Peyer's patch (tissue), 4 donors: ENCODE measurements at regions not wholly inside any gene's neighbourhood (a gene's known extent, or its start where the extent isn't known, plus 50 kb on each side); places are given as distances from the start of the nearest gene placed in this dataset.

Source experiments
- DNase-seq, 3 donors: peaks; one replicate each; pipeline ENCODE4 v3.0.0-alpha.2; 2017 to 2019
- H3K27ac ChIP-seq, 4 donors: fragments of 200-600 bp; sonication (generic); one replicate each; pipeline ENCODE4 v1.5.1; 2016 to 2019
- H3K27me3 ChIP-seq, 2 donors: fragments of 200-600 bp; sonication (generic); one replicate each; pipeline ENCODE4 v1.5.1; 2019
- H3K36me3 ChIP-seq, 3 donors: fragments of 200-600 bp; sonication (generic); one replicate each; pipeline ENCODE4 v1.5.1; 2016 to 2019
- H3K4me1 ChIP-seq, 4 donors: fragments of 200-600 bp; sonication (generic); one replicate each; pipeline ENCODE4 v1.5.1; 2016 to 2019
- H3K4me3 ChIP-seq, 4 donors: fragments of 200-600 bp; sonication (generic); 1 replicate in 3 of 4; 2 replicates in 1 of 4; pipeline ENCODE4 v1.5.1; 2016 to 2019; ENCODE audit warnings: mild to moderate bottlenecking in 1 of 4
- H3K9me3 ChIP-seq, 4 donors: fragments of 200-600 bp; sonication (generic); one replicate each; pipeline ENCODE4 v1.5.1; 2016 to 2019; ENCODE audit warnings: mild to moderate bottlenecking in 1 of 4
- CTCF ChIP-seq, 6 experiments: fragments of 450-650 bp in 4 of 6; fragments of 200-600 bp in 2 of 6; sonication (generic) in 1 of 6; IDR thresholded peaks; one replicate each; pipeline ENCODE4 v1.5.1; 2017 to 2019; ENCODE audit warnings: antibody characterized with exemption in 6 of 6, mild to moderate bottlenecking in 3 of 6, moderate library complexity in 1 of 6
- POLR2A ChIP-seq, 2 donors: fragments of 450-650 bp; IDR thresholded peaks; one replicate each; pipeline ENCODE4 v1.5.1; 2017; ENCODE audit warnings: antibody characterized with exemption in 2 of 2, mild to moderate bottlenecking in 2 of 2, moderate library complexity in 2 of 2

GRCh38 chr20:51237278-51237677 is 214.4 kb upstream of the KCNG1 start:
- Histone ChIP-seq H3K9me3 (peaks cover 0 to 6% (median 0%) of the 10 kb centered on the region in 4 donors), H3K36me3 (no peaks in the 10 kb centered on the region), H3K4me3 (no peak overlapping the region), H3K4me1 (no peaks in the 10 kb centered on the region), H3K27me3 (no peaks in the 10 kb centered on the region), H3K27ac (no peak overlapping the region)
- no peak for DNase-seq
- TF ChIP-seq POLR2A (IDR thresholded peaks at IDR 0.05) (no peak), CTCF (IDR thresholded peaks at IDR 0.05) (no peak)

- TF ChIP-seq POLR2A (IDR thresholded peaks at IDR 0.05) = no peak
- TF ChIP-seq CTCF (IDR thresholded peaks at IDR 0.05) = no peak
- H3K4me3 ChIP-seq = no peak overlapping the region
- no peaks in the 10 kb centered on the region for H3K9me3 ChIP-seq
- DNase-seq = no peak
- H3K4me1 ChIP-seq = no peaks in the 10 kb centered on the region
- no peaks in the 10 kb centered on the region for H3K36me3 ChIP-seq
- H3K27me3 ChIP-seq = no peaks in the 10 kb centered on the region
- H3K27ac ChIP-seq = no peak overlapping the region
Measured at GRCh38 chr20:51236421-51236820, 213.5 kb upstream of the KCNG1 start.

DNA sequence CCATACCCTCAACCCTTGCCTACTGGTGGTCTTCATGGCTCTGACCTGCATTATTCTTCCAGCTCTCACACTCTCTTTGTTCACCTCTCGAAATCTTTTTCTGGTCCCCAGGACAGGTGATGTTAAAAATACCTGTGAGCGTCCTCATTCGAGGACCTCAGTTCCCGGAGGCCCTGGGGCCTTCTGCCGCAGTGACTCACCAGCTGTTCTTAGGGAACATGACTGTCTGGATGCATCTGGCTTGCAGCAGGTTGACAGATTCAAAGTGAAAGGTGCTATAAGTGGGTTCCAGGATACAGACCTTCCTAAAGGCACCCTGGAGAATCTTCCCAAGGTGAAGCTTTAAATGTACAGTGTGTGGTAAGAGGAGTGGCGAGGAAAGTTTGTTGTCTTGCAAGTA is 210.4 kb upstream of the KCNG1 start:
- Histone ChIP-seq H3K27ac (no peak overlapping the region), H3K36me3 (no peaks in the 10 kb centered on the region), H3K9me3 (no peaks in the 10 kb centered on the region), H3K4me3 (no peak overlapping the region), H3K4me1 (no peaks in the 10 kb centered on the region), H3K27me3 (no peaks in the 10 kb centered on the region)
- TF ChIP-seq CTCF (IDR thresholded peaks at IDR 0.05) = no peak
- DNase-seq = no peak

GRCh38 chr20:51230727-51231126 is 207.8 kb upstream of the KCNG1 start:
- Histone ChIP-seq H3K27me3 (no peaks in the 10 kb centered on the region), H3K4me1 (no peaks in the 10 kb centered on the region), H3K9me3 (no peaks in the 10 kb centered on the region), H3K27ac (no peak overlapping the region), H3K36me3 (no peaks in the 10 kb centered on the region), H3K4me3 (no peak overlapping the region)
- no peak for DNase-seq
- TF ChIP-seq POLR2A (IDR thresholded peaks at IDR 0.05) (no peak), CTCF (IDR thresholded peaks at IDR 0.05) (no peak)

DNA sequence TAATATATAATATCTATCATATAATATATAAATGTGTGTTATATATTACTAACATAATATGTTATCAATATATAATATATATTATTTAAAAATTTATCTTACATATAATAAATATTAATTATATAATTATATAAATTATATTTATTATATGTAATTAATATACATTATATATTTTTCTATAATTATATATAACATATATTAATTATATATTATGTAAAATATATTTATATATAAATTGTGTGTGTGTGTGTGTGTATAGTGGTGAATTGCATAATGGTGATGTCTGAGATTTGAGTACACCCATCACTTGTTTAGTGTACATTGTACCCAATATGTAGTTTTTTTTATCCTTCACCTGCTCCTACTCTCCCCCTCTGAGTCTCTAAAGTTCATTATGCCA is 205.9 kb upstream of the KCNG1 start:
- TF ChIP-seq POLR2A (IDR thresholded peaks at IDR 0.05) (no peak), CTCF (IDR thresholded peaks at IDR 0.05) (no peak)
- H3K4me3 ChIP-seq = no peak overlapping the region
- H3K36me3 ChIP-seq = no peaks in the 10 kb centered on the region
- no peak for DNase-seq
- no peak overlapping the region for H3K27ac ChIP-seq
- H3K4me1 ChIP-seq = no peaks in the 10 kb centered on the region
- no peaks in the 10 kb centered on the region for H3K27me3 ChIP-seq
- H3K9me3 ChIP-seq = peaks cover 0 to 6% (median 0%) of the 10 kb centered on the region in 4 donors

- Histone ChIP-seq H3K27me3 (no peaks in the 10 kb centered on the region), H3K27ac (no peak overlapping the region), H3K9me3 (peaks cover 0 to 6% (median 0%) of the 10 kb centered on the region in 4 donors), H3K36me3 (no peaks in the 10 kb centered on the region), H3K4me3 (no peak overlapping the region), H3K4me1 (no peaks in the 10 kb centered on the region)
- DNase-seq = no peak
- TF ChIP-seq CTCF (IDR thresholded peaks at IDR 0.05) (no peak), POLR2A (IDR thresholded peaks at IDR 0.05) (no peak)
Measured at GRCh38 chr20:51227744-51228143, 204.8 kb upstream of the KCNG1 start.
